HG03354 (cell line): ENCODE measurements at regions not wholly inside any gene's neighbourhood (a gene's known extent, or its start where the extent isn't known, plus 50 kb on each side); places are given as distances from the start of the nearest gene placed in this dataset.

ENCODE experiments used
- ATAC-seq: cut with Tn5 transposase; IDR thresholded peaks from one replicate; pipeline ENCODE4 v1.9.1; 2021; ENCODE audit warnings: mild to moderate bottlenecking; ENCODE audit not compliant: unreplicated experiment, poor library complexity, severe bottlenecking

DNA sequence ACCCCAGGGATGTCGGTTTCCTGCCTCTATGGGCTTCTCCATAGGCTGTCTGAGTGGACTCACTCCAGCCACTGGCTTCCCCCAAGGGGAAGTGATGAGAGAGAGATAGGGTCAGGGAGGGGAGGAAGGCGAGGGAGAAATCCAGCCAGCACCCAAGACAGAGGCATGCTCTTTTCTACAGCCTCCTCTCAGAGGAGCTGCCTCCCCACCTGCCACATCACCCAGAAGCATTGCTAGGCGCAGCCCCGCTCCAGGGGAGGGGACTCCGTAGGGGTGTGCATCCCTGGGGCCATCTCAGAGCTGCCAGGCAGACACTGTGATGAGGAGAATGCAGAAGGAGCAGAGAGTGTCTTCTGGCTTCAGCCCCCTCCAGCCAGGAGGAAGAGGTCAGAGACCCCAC is 109.5 kb upstream of the NKX1-1 start:
- ATAC-seq: no peak

DNA sequence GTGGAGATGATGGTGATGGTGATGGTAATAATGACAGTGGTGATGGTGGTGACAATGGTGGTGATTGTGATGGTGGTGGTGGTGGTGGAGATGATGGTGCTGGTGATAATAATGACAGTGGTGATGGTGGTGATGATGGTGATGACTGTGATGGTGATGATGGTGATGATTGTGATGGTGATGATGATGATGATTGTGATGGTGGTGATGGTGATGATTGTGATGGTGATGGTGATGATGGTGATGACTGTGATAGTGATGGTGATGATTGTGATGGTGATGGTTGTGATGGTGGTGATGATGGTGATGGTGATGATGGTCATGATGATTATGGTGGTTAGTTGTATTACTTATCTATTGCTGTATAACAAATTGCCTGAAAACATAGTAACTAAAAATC is 108.9 kb upstream of the NKX1-1 start:
- ATAC-seq: no peak

DNA sequence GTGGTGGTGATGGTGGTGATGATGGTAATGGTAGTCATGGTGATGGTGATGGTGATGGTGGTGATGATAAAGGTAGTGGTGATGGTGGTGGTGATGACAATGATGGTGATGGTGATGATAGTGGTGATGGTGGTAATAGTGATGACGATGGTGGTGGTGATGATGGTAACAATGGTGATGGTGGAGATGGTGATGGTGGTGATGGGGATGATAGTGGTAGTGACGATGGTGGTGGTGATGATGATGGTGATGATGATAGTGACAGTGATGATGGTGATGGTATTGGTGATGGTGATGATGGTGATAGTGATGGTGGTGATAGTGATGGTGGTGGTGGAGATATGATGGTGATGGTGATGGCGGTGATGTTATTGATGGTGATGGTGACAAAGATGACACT is 108.4 kb upstream of the NKX1-1 start:
- no peak for ATAC-seq

DNA sequence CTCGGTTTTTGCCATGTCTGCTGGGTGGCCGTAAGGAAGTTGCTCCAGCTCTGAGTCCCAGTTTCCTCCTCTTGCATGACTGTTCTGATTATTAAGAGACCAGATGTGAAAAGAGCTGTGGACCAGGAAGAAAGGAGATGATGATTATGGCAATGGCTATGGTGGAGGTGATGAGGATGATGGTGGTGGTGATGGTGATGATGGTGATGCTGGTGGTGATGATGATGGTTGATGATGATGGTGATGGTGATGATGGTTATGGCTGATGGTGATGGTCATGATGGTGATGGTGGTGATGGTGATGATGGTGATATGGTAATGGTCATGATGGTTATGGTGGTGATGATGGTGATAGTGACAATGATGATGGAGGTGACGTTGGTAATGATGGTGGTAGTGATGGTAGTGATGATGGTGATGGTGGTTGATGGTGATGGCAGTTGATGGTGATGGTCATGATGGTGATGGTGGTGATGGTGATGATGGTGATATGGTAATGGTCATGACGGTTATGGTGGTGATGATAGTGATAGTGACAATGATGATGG is 107.8 kb upstream of the NKX1-1 start:
- no peak for ATAC-seq

DNA sequence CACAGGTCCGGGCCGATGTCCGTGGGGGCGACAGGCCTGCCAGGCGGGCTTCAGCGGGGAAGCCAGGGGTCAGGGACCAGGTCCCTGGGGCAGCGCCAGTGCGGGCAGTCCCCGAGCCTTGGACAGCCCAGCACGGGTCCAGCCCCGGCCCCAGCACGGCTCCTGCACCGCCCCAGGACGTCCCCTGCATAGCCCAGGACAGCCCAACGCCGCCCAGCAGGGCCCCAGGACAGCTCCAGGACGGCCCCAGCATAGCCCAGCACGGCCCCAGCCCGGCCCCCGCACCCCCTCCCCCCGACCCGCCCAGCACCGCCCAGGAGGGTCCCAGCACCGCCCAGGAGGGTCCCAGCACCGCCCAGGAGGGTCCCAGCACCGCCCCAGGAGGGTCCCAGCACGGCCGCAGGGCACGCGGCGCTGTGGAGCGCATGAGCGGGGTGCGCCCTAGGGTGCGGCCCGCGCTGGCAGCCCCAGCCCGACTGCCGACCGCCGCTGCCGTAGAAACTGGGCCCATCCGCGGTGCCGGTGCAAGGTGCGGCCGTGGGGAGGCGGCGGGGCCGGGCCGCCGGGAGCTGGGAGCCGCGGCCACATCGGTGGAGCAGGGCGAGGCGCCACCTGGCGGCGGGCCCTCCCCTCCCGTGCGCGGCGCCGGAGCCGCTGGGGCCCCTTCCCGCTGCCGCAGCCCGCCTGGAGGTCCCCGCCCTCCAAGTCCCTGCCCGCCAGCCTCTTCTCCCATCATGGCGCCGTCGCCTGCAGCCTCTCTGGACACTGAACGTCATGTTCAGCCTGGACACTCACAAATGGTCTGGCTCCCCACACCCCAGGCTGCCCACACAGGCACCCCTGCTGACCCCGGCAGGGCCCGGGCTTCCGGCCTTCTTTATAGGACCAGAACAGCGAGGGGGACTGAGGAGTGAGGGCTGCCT is 106.8 kb upstream of the NKX1-1 start:
- ATAC-seq: no peak

DNA sequence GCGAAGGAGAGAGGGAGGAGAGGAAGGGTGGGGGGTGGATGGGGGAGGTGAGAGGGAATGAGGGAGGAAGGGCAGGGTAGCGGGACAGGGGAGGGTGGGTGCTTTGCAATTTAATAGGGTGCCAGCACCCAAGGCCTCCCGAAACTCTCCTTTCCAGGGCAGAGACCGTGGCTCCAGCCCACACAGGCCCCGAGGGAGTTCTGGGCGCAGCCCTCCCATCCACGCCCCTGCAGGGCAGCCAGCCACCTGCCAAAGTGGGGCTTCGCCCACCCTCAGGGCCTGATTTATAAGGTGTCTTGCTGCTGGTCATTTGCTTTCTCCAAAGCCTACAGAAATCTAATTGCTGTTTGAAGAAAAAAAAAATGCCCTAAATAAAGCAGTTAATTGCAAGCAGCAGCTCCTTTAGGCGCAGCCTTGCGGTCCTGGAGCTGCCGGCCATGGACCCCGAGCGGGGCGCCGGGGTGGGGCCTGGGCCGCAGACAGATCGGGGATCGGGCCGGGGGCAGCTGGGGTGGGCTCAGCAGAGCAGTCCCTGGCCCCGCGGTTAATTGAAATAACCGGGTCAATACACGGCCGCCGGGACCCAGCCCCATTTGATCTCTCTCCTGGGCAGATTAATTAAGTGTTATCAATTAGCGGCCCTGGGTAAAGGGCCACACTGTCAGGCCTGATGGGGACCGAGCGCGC is 106.0 kb upstream of the NKX1-1 start:
- ATAC-seq: no peak

DNA sequence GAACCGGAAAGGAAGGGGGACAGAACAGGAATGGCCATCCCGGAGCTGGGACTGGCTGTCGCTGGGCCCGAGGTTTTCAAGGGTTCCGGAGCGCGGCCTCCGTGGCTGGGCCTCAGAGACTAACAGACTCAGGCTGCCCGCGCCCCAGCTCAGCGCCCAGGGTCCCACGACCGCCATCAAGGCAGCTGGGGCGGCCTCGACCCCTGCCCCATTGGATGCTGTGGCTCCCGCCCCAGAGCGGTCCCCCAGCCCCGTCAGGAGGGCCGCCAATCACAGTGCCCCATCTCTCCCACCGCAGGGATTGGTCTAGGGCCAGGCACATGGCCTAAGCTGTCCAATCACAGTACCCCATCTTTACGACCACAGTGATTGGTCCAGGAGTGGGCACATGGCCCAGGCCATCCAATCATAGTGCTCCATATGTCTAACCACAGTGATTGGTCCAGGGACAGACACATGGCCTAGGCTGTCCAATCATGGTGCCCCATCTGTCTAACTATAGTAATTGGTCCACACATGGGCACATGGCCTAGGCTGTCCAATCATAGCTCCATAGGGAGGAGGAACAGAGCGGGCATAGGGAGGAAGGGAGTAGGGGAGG is 105.3 kb upstream of the NKX1-1 start:
- no peak for ATAC-seq

DNA sequence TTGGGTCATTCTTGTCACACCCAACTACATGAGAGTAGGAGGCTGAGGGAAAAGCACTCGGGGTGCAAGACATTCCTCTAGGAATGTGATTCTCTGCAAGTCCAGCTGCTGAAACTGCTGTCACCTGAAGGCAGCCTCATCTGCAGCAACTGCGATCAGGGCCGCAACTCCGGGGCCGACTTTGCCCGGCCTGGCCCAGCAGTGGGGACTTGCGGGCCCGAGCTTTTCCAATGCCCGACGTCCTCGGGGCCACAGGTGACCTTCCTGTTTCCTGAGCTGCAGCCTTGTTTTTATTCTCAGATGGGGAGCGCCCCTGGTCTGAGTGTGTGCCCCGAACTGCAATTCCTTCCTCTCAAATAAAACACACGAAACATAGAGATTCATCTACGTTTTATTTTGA is 104.7 kb upstream of the NKX1-1 start:
- ATAC-seq: no peak

DNA sequence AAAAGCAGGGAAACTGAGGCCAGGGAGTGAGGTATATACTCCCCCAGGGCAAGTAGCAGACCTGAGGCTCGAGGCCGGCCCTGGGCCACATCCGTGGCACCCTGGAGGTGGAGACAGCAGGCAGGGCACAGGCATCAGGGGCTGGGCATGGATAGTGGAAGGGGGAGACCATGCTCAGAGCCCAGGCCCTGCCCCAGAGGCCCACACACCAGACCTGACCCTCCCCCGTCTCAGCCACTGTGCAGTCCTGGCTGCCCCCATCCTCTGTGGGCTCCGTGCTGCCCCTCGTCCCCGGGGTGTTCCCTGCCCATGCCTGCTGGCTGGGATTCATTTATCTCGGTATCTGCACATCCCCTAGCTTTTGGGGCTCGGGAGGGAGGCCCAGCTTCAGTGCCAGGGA is 103.1 kb upstream of the NKX1-1 start:
- ATAC-seq: no peak

DNA sequence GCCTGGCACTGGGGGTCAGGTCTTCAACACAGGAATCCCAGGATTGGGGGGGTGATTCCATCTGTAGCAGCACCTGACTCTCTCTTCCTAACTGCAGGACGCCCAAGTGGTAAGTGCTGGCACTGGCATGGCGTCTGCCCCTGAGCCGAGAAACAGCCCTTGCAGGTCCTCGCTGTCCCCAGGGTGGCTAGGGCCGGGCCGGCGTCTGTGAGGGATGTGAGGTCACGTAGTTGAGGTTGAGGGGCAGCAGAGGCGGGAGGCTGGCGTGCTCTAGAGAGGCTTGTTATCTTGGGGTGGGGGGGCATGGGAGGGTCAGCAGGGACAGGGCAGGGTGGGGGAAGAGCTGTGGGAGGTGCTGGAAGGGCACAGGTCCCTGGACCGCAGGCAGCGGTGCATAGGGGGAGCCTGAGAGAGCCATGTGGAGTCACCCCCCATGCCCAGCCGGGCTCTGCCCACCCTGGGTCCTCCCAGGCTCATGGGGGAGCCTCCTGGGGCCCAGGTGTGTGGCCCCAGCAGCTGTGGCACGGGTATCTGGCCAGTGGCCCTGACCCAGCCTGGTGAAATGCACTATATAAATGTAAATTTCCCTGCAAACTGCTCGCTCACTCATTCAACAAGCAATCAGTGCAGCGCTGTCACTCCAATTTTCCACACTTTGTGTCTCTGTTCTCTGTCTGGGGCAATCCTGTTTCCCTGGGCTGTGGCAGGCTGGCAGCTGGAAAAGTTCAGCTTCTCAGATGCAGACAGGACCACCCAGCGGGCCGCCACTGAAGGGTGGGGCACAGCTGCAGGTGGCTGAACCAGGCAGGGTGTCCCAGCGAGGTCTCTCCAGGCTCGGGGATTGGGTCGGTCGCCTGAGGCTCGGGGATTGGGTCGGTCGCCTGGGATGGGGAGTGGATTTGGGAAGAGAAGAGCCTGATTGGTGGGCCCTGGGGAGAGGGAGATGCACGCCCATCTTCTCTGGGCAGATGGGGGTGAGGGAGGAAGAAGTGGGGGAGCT is 102.2 kb upstream of the NKX1-1 start:
- no peak for ATAC-seq

DNA sequence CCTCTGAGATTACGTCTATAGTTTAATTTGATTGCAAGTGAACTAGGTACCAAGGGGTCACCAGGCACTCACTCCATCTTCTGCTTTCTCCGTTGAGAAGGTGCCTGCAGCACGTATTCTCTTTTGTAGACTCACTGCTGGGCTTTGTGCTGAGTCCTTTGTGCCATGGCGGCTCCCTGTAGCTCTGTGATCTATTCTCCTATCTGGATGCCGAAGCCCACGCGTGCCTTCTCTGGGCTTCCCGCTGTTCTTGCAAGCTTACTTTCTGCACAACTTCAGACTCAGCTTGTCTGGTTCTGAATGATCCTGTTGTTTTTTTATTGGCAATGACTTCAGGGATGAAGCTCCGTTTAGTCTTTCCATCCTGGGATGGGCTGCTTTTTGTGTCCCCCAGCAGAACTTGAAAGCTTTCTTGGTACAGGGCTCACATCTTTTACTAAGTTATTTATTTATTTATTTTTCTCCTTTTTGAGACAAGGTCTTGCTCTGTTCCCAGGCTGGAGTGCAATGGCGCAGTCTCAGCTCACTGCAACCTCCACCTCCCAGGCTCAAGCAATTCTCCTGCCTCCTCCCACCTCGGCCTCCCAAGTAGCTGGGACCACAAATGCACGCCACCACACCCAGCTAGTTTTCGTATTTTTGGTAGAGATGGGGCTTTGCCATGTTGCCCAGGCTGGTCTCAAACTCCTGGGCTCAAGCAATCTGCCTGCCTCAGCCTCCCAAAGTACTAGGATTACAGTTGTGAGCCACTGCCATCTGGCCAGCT is 100.9 kb upstream of the NKX1-1 start:
- no peak for ATAC-seq

DNA sequence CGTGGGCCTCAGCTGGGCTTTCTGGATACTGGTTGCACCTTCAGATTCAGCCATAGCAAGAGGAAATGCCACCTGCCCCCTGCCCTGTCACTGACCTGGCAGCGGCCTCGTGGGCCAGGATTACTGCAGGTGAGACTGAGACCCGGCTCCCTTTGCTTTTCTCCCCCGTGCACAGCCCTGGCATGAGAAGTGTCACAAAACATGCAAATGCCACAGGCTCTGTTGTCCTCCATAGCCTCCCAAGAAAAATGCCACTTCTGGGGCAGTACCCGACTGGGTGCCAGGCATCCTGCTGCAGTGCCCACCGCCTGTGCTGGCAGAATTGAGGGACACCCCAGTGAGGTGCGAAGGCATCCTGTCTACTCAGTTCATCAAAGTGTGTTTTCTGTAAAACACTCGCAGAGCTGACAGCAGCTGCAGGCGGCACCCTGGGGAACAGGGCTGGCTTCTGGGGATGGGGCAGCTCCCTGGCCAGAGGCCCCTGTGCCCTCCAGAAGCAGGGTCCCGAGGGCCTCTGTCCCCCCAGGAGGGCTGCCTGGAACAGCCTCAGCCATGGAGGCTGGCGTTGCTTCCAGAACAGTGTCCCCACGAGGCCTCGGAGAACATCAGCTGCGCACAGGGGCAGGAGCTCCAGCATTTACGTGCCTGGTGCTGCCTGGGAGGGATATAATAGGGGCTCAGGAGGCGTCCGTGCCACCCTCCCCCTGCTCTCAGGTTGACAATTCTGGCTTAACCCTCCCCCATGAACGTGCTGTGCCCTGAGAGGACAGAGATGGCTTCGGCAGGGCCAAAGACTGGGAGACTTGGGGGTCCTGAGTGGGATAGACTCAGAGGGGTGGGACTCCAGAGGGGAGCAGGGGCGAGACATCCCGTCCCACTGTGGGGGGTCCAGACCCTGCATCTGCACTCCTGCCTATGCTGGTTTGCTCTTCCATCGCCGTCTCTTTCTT is 99.5 kb upstream of the NKX1-1 start:
- ATAC-seq: no peak

DNA sequence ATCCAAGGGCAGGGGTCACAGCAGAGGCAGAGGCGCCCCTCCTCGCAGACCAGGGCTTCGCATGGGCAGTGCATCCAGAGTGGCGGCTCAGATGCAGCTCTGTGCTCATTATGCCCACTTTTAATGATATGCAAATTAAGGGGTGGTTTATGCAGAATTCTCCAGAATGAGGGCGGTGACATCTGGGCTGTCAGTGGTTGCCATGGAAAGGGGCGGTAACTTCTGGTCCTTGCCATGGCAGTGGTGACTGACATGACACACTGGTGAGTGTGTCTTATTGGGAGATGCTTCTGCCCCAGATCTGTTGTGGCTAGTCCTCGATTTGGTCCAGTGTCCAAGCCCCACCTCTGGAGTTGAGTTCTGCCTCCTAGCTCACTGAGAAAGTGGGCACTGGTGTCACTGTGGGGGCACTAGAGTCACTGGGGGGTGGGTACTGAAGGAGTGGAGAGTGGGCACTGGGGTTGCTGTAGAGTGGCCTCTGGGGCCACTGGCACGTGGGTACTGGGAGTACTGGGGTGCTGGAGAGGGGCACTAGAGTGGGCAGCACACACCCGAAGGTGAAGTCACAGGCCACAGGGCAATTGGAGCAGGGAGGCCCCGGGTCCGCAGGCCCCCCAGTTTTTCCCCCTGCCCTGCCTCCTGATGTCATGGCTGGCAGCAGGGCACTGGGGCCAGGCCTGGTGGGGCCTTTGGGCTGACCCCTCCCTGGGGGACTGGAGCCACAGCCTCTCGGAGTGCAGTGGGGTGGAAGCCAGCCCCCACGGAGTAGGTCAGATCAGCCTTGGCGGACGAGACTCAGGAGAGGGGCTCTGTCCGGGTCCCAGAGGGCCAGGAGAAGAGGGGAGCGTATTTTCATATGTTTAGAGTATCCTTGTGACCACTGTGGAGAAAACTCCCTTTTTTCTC is 98.6 kb upstream of the NKX1-1 start:
- no peak for ATAC-seq

DNA sequence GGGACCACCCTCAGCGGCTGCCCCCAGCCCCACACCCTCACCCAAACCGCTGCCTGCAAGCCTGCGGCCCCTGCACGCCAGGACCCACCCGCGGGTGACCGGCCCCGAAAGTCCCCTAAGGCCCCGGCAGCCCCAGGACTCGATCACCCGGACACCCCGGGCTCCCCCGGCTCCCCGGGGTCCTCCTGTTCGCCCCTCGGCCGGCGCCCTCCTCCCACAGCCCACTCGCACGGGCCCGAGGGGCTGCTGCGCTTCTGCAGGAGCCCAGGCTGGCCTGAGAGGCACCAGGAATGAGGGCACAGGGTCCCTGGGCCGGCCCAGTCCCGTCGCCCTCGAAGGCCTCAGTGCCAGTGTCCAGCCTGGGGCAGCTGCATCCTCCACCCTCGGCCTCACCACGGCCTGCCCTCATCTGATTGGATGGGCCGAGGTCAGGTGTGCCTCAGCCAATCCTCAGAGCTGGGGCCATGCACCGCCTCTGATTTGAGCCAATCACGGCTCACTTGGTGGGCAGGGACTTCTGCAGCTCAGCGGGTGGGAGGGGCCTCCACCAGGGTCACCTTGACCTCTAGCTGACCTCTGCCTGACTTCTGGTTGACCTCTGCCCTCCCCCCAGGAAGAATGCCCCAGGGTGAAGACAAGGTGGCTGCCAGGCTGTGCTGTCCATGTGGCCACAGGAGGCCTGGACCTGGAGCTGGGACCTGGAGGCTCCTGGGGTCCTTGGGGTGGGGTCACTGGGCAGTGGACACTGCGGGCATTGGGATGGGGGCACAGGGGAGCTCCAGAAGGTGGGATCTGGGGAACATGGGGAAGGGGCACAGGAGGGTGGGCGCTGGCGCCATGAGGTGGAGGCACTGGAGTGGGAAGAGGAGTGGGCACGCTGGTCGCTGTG is 97.6 kb upstream of the NKX1-1 start:
- no peak for ATAC-seq

DNA sequence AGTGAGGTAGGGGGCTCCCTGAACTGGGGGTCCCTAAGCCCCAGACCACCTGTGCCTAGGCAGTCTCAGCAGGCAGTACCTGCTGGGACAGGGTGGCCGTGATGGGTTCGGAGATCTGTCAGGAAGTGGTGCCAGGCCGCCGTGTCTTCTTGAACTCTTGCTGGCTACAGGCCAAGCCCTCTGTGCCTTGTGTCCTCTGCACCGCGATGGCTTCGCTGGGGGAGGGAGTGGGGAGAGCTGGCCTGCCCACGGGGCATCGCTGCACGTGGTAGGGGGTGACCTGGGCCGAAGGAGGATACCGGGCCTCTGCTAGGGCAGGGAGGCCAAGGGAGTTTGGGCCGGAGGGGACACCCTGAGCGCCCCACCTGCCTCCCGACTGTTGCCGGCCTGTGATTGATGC is 96.7 kb upstream of the NKX1-1 start:
- no peak for ATAC-seq

DNA sequence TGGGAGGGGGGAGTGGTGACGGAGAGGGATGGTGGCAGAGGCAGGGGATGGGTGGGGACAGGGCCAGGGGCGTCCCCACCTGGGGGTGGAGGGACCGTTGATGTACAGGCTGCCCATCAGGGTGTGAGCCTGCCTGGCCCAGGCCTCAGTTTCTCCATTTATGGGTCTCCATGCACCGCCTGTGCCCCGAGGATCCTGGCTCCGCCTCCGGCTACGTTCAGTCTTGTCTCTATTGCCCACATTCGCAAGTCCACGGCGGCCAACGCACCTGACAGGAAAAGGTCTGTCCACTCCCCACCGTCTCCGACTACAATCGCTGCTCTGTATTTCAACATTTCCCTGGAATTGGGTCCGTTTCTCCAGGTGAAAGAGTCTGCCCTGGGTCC is 96.3 kb upstream of the NKX1-1 start:
- ATAC-seq: no peak
